Fibroblast of the conjunctiva (primary cell): ENCODE measurements at regions not wholly inside any gene's neighbourhood (a gene's known extent, or its start where the extent isn't known, plus 50 kb on each side); places are given as distances from the start of the nearest gene placed in this dataset.
"Not testable (repeated sequence)": the region's sequence is repeated elsewhere in the genome, so short reads cannot be mapped to it uniquely, and the experiment has no call there.

Source experiments
- DNase-seq: peaks from one replicate; pipeline ENCODE4 v3.0.0-alpha.2; 2010; ENCODE audit warnings: low read depth

DNA sequence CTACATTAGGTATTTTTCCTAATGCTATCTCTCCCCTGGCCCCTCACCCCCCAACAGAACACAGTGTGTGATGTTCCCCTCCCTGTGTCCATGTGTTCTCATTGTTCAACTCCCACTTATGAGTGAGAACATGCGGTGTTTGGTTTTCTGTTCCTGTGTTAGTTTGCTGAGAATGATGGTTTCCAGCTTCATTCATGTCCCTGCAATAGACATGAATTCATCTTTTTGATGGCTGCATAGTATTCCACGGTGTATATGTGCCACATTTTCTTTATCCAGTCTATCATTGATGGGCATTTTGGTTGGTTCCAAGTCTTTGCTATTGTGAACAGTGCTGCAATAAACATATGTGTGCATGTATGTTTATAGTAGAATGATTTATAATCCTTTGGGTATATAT is 473.3 kb downstream of the TFEC start:
- DNase-seq, result not testable (repeated sequence)

DNA sequence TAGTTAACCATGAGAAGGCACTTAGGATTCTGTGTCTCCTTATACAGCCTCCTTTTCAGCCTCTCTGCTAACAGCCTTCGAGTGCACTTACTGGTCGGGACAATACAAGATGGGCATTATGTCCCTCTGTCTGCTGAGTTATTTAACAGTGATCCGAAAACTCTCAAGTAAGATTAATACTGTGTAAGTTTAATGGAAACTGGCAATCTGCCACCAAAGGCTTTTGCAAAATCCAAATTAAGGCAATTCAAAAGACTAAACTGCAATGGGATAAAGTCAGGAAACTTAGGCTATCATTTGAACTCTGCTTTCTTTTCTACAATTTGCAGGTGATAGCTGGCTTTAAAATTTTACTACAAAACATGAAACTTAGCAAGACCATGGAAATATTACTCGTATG is 477.8 kb downstream of the TFEC start:
- no peak for DNase-seq

- no peak for DNase-seq
Observed at GRCh38 chr7:115549910-115550309, 480.7 kb downstream of the TFEC start.

DNA sequence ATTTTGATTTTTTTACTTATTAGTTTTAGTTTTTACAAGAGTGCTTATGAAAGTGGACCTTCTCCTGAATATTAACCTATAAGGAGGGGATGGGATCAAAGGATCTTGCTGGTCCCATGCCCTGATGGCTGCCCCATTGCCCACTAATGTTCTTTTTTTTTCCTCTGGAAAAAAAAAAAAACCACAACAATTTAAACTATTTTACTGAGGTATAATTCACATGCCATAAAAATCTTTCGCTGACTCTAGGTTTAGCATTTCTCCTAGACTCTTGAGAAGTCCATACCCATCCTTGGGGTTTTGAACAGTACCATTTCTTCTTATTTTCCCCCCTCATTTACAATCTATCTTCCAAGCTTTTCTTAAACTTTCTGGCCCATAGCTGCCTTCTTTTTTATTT is 481.8 kb downstream of the TFEC start:
- no peak for DNase-seq

DNA sequence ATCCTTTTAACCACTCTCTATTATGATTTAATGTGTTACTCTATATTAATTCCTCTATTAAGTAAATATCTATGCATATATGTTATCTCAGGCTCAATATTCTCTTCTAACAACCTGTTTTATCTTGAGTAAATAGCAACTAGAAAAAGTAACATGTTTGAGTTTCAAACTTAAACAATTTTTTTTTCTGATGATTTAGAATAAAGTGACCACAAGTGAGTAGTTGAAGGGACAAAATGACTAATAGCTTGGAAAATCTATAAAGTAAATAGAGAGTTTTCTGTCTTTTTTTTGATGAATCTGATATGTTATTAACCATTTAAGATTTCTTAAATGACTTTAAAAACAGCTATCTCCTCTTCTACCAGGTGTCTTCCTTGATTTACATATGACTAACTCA is 483.8 kb downstream of the TFEC start:
- no peak for DNase-seq

GRCh38 chr7:115533785-115534184 is 496.8 kb downstream of the TFEC start:
- no peak for DNase-seq

- no peak for DNase-seq
Observed at GRCh38 chr7:115526278-115526677, 504.3 kb downstream of the TFEC start.

DNA sequence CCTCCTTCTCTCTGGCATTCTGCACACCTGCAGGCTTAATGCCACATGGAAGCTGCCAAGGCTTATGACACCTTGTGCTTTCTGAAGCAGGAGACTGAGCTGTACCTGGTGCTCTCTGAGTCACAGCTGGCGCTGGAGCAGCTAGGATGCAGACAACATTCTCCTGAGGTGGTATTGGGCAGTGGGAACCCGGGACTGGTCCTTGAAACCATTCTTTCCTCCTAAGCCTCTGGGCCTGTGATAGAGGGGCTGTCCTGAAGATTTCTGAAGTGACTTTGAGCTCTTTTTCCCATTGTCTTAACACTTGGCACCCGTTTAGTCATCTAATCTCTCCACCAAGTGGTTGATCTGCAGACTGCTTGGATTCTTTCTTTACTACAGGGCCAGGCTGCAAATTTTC is 508.4 kb downstream of the TFEC start:
- DNase-seq, result no peak

DNA sequence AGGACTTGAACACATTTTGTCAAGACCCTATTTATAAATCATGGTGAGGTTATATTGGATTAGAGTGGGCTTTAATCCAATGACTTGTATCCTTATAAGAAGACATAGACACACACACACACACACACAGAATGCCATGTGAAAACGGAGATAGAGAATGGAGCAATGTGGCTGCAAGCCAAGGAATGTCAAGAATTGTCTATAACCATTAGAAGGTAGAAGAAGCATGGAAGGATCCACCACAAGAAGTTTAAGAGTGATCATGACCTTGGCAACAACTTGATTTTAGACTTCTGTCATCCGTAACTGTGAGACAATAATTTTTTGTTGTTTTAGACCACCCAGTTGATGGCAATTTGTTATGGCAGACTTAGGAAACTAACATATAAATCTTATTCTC is 514.2 kb downstream of the TFEC start:
- no peak for DNase-seq

GRCh38 chr7:115511330-115511729 is 519.2 kb downstream of the TFEC start:
- DNase-seq, result no peak

DNA sequence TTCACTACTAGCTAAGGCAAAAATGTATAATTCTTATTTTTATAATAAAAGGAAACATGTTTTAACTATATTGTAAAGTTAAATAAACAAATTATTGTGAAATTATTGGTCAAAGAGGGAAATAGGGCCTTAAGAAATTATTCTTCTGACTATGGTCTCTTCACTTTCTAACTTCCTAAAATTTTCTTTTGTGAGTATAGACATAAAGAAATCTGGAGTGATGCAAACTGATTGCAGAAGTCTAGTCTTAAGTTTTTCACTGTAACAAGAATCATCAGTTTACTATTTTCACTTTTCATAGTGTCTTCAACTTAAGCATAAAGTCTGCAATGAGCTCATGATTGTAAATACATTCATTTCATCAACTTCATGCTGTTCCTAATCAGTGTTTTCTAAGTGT is 525.4 kb downstream of the TFEC start:
- no peak for DNase-seq

DNA sequence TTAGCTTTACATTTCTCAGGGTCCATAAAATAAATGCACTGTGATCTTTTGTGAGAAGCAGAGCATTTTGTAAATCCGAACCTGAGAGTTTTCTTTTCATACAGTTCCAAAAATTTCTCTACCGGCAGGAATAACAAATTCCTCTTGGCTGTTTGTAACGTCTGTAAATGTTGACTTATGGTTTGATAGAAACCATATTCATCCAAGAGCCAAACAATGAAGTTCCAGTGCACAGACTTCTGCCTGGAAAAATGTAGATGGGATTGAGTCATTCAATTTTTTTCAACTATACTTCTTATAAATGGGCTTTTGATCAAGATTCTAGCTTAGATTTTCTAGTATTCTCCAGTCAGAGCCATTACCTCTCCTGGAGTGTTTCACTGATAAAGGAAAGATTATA is 530.6 kb downstream of the TFEC start:
- DNase-seq, result no peak

GRCh38 chr7:115496006-115496405 is 534.6 kb downstream of the TFEC start:
- no peak for DNase-seq

- DNase-seq, result no peak
Observed at GRCh38 chr7:115494529-115495147, 535.9 kb downstream of the TFEC start.

DNA sequence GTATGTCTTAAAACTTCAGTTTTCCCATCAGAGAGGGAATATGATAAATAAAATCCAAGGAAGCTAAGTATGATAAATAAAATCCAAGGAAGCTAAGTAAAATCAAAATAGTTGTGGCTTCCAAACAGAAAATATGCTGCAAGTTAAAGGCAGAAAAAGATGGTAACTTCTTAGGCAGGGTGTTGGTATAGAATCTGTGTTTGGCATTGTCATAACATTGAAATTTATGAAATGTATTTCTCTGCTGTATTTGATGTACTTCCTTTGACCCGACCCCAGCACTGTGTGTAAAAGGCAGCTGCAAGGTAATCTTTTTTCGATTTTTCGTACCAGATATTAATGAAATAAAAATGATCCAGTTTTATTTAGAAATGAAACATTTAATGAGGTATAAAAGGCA is 537.2 kb downstream of the TFEC start:
- DNase-seq, result no peak

DNA sequence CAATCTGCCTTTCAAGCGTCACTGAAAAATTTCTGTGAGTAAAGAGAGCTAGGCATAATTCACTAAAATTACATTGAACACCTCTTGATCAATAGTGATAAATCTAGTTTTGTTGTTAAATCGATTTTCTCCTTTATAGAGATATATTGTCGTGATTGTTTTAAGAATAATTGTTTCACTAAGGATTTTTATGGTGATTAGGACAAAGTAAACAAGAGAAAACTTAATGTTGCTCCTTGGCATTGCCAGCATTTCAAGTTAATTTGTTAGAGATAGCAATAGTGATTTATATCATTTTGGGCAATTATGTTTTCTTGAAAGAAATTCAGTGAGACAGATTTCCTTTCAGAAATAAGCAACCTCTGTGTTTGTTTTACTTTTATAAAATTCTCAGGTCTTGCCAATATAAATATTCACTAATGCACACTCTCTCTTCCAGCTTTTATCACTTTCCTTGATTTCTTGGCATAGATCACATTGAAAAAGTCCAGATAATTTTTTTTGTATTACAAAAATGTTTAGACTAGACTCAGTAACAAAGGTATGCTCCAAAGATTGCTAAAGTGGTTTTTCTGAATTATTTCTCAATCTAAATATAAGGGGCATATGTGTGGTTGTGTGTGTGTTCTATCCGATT is 538.7 kb downstream of the TFEC start:
- no peak for DNase-seq

DNA sequence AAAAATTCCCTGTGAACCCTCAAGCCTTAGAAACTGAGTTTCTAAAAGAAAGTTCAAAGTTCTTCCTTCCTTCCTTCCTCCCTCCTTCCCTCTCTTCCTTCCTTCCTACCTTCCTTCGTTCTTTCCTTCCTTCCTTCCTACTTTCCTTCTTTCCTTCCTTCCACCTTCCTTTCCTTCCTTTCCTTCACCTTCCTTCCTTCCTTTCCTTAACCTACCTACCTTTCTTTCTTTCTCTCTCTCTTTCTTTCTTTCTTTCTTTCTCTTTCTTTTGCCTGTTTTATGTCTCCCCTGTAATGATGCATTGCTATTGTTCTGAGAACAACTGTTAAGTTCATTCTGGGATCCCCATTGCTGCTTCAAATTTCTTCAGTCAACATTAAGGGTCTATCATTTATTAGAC is 551.1 kb downstream of the TFEC start:
- no peak for DNase-seq

GRCh38 chr7:115478426-115478825 is 552.1 kb downstream of the TFEC start:
- DNase-seq, result no peak

- DNase-seq, result no peak
Observed at GRCh38 chr7:115477193-115477651, 553.3 kb downstream of the TFEC start.

DNA sequence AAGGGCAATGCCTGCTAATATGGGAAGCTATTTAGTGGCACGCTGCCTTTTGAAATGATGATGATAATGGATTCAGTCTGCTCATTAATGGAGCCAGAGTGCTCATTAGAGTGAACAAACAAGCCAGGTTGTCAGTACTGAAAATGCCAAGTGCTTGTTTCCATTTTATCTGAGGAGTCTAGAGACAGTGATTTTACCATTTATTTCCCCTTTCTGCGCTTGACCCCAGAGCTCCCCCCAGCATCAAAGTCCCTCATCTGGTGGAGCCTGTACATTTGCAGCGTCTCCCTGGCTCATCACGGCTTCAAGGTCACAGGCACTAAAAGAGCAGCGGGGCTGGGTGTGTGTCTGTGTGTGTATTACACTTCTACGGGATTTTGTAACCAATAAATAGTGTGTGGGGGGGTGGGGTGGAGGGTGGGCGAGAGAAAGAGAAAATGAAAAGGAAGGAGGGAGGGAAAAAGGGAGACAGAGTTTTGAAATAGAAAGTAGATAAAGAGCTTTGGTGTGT is 553.8 kb downstream of the TFEC start:
- no peak for DNase-seq

DNA sequence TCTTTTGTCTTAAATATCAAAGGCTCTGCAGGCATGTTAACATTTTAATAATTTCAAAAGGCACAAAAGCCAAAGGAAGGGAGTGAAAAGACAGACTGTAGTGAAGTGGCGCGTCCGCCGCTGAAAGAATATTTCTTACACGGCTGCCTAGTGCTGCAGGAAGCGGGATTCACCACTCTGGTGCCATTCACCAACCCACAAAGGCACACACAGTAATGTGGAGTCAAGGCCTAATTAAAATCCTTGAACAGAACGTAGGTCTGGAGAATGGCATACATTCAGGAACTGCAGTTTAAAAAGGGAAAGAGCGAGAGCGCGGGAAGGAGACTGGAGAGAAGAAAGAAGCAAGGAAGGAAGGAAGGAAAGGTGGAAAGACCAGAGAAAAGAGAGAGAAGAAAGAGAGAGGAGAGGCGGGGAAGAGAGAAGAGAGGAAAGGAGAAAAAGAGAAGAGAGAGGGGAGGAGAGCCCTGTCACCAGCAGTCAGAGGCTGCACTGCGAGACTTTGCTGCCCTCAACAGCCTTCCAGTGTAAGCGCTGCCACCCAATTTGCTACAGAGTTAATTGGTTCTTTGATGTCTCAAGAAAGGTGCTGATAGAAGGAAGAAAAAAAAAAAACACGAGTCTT is 554.0 kb downstream of the MDFIC start:
- no peak for DNase-seq

GRCh38 chr7:115475206-115475605 is 553.3 kb downstream of the MDFIC start:
- DNase-seq, result no peak

DNA sequence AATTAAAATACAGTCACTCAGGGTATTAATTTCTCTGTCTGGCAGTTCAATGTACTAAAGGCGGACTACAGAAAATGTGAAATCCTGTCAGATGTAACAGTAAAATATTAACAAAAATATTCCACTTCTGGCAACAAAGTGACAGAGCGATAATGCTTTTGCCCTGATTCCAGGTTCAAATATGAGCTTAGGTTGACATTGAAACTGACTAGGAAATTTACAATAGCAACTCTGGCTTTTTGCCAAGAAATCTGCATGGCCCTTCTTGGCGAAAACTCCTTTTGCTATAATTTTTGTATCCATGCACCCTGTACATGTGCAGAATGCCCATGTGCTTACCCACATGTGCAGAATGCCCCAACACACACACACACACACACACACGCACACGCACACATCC is 552.2 kb downstream of the MDFIC start:
- DNase-seq, result no peak

DNA sequence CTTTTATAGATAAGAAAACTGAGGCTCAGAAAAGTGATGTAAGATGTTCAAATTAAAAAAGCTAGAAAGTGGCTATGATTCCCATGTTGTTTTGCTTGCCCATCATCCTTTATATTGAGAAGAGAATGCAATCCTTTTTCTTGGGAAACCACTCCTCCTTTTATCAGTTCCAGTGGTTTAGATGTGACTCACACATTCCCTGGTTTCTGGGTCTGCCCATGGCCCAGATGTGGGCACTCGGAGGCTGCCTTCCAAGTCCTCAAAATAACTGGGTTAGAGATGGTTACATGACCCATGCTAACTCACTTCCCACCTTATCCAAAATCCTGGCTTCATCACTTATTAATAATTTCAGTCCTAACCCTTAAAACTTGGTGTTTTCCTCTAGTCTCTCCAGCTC is 550.0 kb downstream of the MDFIC start:
- DNase-seq, result no peak
